22Rv1 (cell line): ENCODE measurements at regions not wholly inside any gene's neighbourhood (a gene's known extent, or its start where the extent isn't known, plus 50 kb on each side); places are given as distances from the start of the nearest gene placed in this dataset.

Experiments
- CTCF ChIP-seq: fragments of 450-650 bp; IDR thresholded peaks from 2 replicates; pipeline ENCODE4 v1.5.1; 2017; ENCODE audit warnings: mild to moderate bottlenecking
- ZFX ChIP-seq: fragments of 450-650 bp; IDR thresholded peaks from 2 replicates; pipeline ENCODE4 v1.6.1; 2017; ENCODE audit warnings: antibody characterized with exemption, borderline replicate concordance

- TF ChIP-seq CTCF (no peak), ZFX (no peak)
Observed at GRCh38 chr2:128399256-128399655, 80.6 kb upstream of the HS6ST1 start.
